Heart left ventricle (tissue), 16 donors: ENCODE measurements at regions not wholly inside any gene's neighbourhood (a gene's known extent, or its start where the extent isn't known, plus 50 kb on each side); places are given as distances from the start of the nearest gene placed in this dataset.

ENCODE experiments used
- ATAC-seq, 4 donors: fragments of 200-7000 bp; cut with Tn5 transposase; one replicate each; pipeline ENCODE4 v1.9.1; 2020 to 2022; ENCODE audit warnings: moderate library complexity in 4 of 4, mild to moderate bottlenecking in 3 of 4, moderate number of reproducible peaks in 1 of 4
- DNase-seq, 5 donors: peaks; one replicate each; pipeline ENCODE4 v3.0.0-alpha.2; 2020
- H3K27ac ChIP-seq, 12 donors: fragments of 200-600 bp; sonication (generic) in 4 of 12; one replicate each; pipeline versions ENCODE4 v1.5.0 to v1.8.0; 2016 to 2022; ENCODE audit warnings: mild to moderate bottlenecking in 2 of 12
- H3K27me3 ChIP-seq, 9 donors: fragments of 200-600 bp; sonication (generic) in 2 of 9; one replicate each; pipeline versions ENCODE4 v1.5.1 to v1.8.0; 2016 to 2022; ENCODE audit warnings: mild to moderate bottlenecking in 3 of 9
- H3K36me3 ChIP-seq, 9 donors: fragments of 200-600 bp; sonication (generic) in 2 of 9; one replicate each; pipeline versions ENCODE4 v1.5.0 to v1.8.0; 2018 to 2022; ENCODE audit warnings: mild to moderate bottlenecking in 2 of 9
- H3K4me1 ChIP-seq, 12 donors: fragments of 200-600 bp; sonication (generic) in 4 of 12; one replicate each; pipeline versions ENCODE4 v1.5.0 to v1.8.0; 2016 to 2022; ENCODE audit warnings: mild to moderate bottlenecking in 3 of 12
- H3K4me3 ChIP-seq, 12 donors: fragments of 200-600 bp; sonication (generic) in 4 of 12; one replicate each; pipeline versions ENCODE4 v1.5.0 to v1.8.0; 2017 to 2022; ENCODE audit warnings: mild to moderate bottlenecking in 9 of 12, moderate library complexity in 4 of 12
- H3K9me3 ChIP-seq, 12 donors: fragments of 200-600 bp; sonication (generic) in 4 of 12; one replicate each; pipeline versions ENCODE4 v1.5.0 to v1.8.0; 2016 to 2022; ENCODE audit warnings: mild to moderate bottlenecking in 1 of 12
- POLR2A ChIP-seq, 2 donors: fragments of 450-650 bp; IDR thresholded peaks; one replicate each; pipeline ENCODE4 v1.6.1; 2017; ENCODE audit warnings: antibody characterized with exemption in 2 of 2, mild to moderate bottlenecking in 2 of 2, moderate library complexity in 2 of 2
- WGBS, 4 donors: extraction: QIAGEN DNeasy Blood & Tissue Kit in 2 of 4; methylation state at CpG; one replicate each; pipeline versions ENCODE4 v1.1.5 to v1.1.7; 2013 to 2018; 5-methylcytosine and 5-hydroxymethylcytosine counted together
- intact Hi-C, 10 donors: fragments of 100-400 bp; cut with DNase I; formaldehyde crosslinking; loops; one replicate each; pipeline versions ENCODE4 v1.11.1 to v1.14.2; 2022
- TF ChIP-seq, protein P1 (sequence below), 12 donors: fragments of 200-600 bp; sonication (generic) in 4 of 12; IDR thresholded peaks; one replicate each; pipeline versions ENCODE4 v1.5.0 to v1.8.0; 2018 to 2022; ENCODE audit warnings: antibody characterized with exemption in 12 of 12, mild to moderate bottlenecking in 5 of 12
- donor health status: ischemic (EF 13 %, LVEDD 7.1; RV severe dilation, severe dysfunction).
- donor health status: healthy with polysubstance abuse.
- donor health status: DM: no; HTN: yes; CAD: no.
- donor health status: DM: no; HTN: no; CAD: no.
- donor health status: ischemic (EF 25% LVEDD 6.9; RV normal size, moderate dysfunction).
- donor health status: ischemic (EF 25% LVEDD 5.7; RV mildly dilated, moderate dysfunction).
- donor health status: healthy.
- donor health status: DM: yes; HTN: yes; CAD: no.
- donor health status: ischemic (EF 35%, LVEDD 5.7; RV mildly dilated, moderate dysfunction).
- donor health status: nonischemic (EF 11% LVEDD 7.7; RV severe dilation, severe dysfunction).
- donor health status: DM: yes; HTN: yes; CAD: no.
- donor health status: PGD.
- donor health status: ischemic (EF 29% LVEDD 5.4; RV normal size, mild dysfunction).
- donor health status: nonischemic (EF 23%, LVEDD 6.1; RV moderate dilation, normal function).

DNA sequence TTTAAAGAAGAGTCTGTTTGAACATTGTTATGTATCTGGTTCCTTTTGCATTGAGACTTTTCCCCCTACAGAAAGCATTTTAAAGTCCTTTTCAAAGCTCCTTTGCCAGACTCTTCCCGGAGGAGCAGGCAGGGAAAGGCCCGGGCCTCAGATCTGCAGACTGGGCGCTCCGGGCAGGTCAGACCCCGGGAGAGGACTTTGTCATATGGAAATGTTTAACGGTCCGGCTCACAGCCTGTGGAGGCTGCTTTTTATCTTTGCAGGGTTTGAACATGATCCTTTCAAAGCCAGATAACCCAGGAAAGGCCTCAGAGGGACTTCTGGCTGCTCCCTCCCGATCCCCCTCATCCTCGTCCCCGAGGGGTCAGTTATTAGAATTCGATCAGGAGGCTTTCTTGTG is 82.1 kb upstream of the IRX2 start:
- WGBS, 4 donors = 27 to 30% (median 28%) methylated on average over 11 of the region's 11 CpGs
- no peak overlapping the region for H3K4me3 ChIP-seq
- DNase-seq (no peak), ATAC-seq (no peak)
- no peaks in the 10 kb centered on the region for H3K36me3 ChIP-seq
- peaks cover 0 to 22% (median 0%) of the 10 kb centered on the region in 9 donors for H3K27me3 ChIP-seq
- H3K27ac ChIP-seq = no peak overlapping the region
- no peaks in the 10 kb centered on the region for H3K9me3 ChIP-seq
- H3K4me1 ChIP-seq = no peaks in the 10 kb centered on the region
- intact Hi-C loops = no loop called here
- TF ChIP-seq, protein P1, sequence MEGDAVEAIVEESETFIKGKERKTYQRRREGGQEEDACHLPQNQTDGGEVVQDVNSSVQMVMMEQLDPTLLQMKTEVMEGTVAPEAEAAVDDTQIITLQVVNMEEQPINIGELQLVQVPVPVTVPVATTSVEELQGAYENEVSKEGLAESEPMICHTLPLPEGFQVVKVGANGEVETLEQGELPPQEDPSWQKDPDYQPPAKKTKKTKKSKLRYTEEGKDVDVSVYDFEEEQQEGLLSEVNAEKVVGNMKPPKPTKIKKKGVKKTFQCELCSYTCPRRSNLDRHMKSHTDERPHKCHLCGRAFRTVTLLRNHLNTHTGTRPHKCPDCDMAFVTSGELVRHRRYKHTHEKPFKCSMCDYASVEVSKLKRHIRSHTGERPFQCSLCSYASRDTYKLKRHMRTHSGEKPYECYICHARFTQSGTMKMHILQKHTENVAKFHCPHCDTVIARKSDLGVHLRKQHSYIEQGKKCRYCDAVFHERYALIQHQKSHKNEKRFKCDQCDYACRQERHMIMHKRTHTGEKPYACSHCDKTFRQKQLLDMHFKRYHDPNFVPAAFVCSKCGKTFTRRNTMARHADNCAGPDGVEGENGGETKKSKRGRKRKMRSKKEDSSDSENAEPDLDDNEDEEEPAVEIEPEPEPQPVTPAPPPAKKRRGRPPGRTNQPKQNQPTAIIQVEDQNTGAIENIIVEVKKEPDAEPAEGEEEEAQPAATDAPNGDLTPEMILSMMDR (IDR thresholded peaks at IDR 0.05) = no peak
- no peak for TF ChIP-seq POLR2A (IDR thresholded peaks at IDR 0.05)

GRCh38 chr5:2832394-2832793 is 80.9 kb upstream of the IRX2 start:
- WGBS, 4 donors = 58 to 71% (median 68%) methylated on average over 4 of the region's 4 CpGs
- H3K36me3 ChIP-seq = no peaks in the 10 kb centered on the region
- H3K9me3 ChIP-seq = no peaks in the 10 kb centered on the region
- no peak overlapping the region for H3K4me3 ChIP-seq
- peaks cover 0 to 22% (median 0%) of the 10 kb centered on the region in 9 donors for H3K27me3 ChIP-seq
- no peak for ATAC-seq
- intact Hi-C loops = no loop called here
- TF ChIP-seq, protein P1 (IDR thresholded peaks at IDR 0.05) = no peak
- no peak overlapping the region for H3K27ac ChIP-seq
- DNase-seq = no peak
- H3K4me1 ChIP-seq = no peaks in the 10 kb centered on the region

GRCh38 chr5:2829239-2829638 is 77.8 kb upstream of the IRX2 start:
- no peak for DNase-seq
- no peak overlapping the region for H3K27ac ChIP-seq
- H3K36me3 ChIP-seq = no peaks in the 10 kb centered on the region
- WGBS, 4 donors = 13 to 23% (median 19%) methylated on average over 4 of the region's 4 CpGs
- peaks cover 0 to 22% (median 0%) of the 10 kb centered on the region in 9 donors for H3K27me3 ChIP-seq
- TF ChIP-seq POLR2A (IDR thresholded peaks at IDR 0.05) = no peak
- TF ChIP-seq, protein P1 (IDR thresholded peaks at IDR 0.05) = no peak
- H3K4me3 ChIP-seq = no peak overlapping the region
- H3K9me3 ChIP-seq = peaks cover 0 to 19% (median 3%) of the 10 kb centered on the region in 12 donors
- H3K4me1 ChIP-seq = no peaks in the 10 kb centered on the region
- ATAC-seq = no peak
- intact Hi-C loops = no loop called here

DNA sequence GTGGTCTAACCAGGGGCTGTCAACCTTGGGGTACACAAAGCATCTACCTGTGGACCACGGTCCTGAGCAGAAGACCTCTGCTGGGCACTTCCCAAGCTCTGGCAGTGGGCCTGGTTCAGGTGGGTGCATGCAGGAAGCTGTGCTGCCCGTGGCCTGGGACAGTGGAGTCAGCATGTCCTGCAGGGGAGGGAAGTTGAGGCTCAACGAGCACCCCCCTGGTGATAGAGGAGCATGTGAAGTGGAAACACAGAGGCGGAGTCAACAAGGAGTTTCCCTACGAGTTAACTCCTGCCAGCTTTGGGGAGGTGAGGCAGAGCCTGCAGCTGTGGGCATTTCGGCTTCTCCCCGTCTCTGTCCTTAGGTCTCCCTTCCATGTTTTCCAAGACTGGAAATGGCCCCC is 67.5 kb upstream of the IRX2 start:
- DNase-seq (no peak), ATAC-seq (no peak)
- TF ChIP-seq, protein P1 (IDR thresholded peaks at IDR 0.05) = no peak
- TF ChIP-seq POLR2A (IDR thresholded peaks at IDR 0.05) = no peak
- H3K27ac ChIP-seq = no peak overlapping the region
- no peaks in the 10 kb centered on the region for H3K9me3 ChIP-seq
- intact Hi-C loops = no loop called here
- peaks cover 0 to 28% (median 0%) of the 10 kb centered on the region in 9 donors for H3K27me3 ChIP-seq
- H3K4me1 ChIP-seq = no peaks in the 10 kb centered on the region
- no peak overlapping the region for H3K4me3 ChIP-seq
- WGBS, 4 donors = 77 to 90% (median 84%) methylated on average over 4 to 7 of the region's 7 CpGs
- no peaks in the 10 kb centered on the region for H3K36me3 ChIP-seq
